Heart right ventricle (tissue), 16 donors: ENCODE measurements at regions not wholly inside any gene's neighbourhood (a gene's known extent, or its start where the extent isn't known, plus 50 kb on each side); places are given as distances from the start of the nearest gene placed in this dataset.

Source experiments
- ATAC-seq, 8 donors: fragments of 200-7000 bp; cut with Tn5 transposase; one replicate each; pipeline ENCODE4 v1.9.1; 2020; ENCODE audit warnings: mild to moderate bottlenecking in 8 of 8, moderate library complexity in 8 of 8, moderate number of reproducible peaks in 1 of 8
- DNase-seq, 2 donors: peaks; one replicate each; pipeline ENCODE4 v3.0.0-alpha.2; 2020
- H3K27ac ChIP-seq, 10 donors: fragments of 200-600 bp; sonication (generic) in 2 of 10; one replicate each; pipeline versions ENCODE4 v1.5.0 to v1.8.0; 2020 to 2022; ENCODE audit warnings: mild to moderate bottlenecking in 3 of 10
- H3K27me3 ChIP-seq, 7 donors: fragments of 200-600 bp; one replicate each; pipeline ENCODE4 v1.8.0; 2021 to 2022; ENCODE audit warnings: mild to moderate bottlenecking in 2 of 7
- H3K36me3 ChIP-seq, 9 donors: fragments of 200-600 bp; sonication (generic) in 1 of 9; one replicate each; pipeline versions ENCODE4 v1.5.0 to v1.8.0; 2020 to 2022; ENCODE audit warnings: mild to moderate bottlenecking in 2 of 9
- H3K4me1 ChIP-seq, 9 donors: fragments of 200-600 bp; sonication (generic) in 1 of 9; one replicate each; pipeline versions ENCODE4 v1.5.0 to v1.8.0; 2020 to 2022; ENCODE audit warnings: mild to moderate bottlenecking in 4 of 9
- H3K4me3 ChIP-seq, 10 donors: fragments of 200-600 bp; sonication (generic) in 2 of 10; one replicate each; pipeline versions ENCODE4 v1.5.0 to v1.8.0; 2020 to 2022; ENCODE audit warnings: mild to moderate bottlenecking in 7 of 10, moderate library complexity in 2 of 10
- H3K9me3 ChIP-seq, 11 donors: fragments of 200-600 bp in 10 of 11; sonication (generic) in 2 of 11; one replicate each; pipeline versions ENCODE4 v1.5.0 to v1.8.0; 2013 to 2022; ENCODE audit warnings: mild to moderate bottlenecking in 2 of 11, control low read depth in 1 of 11, moderate library complexity in 1 of 11
- CTCF ChIP-seq, 9 donors: fragments of 200-600 bp; sonication (generic) in 2 of 9; IDR thresholded peaks; one replicate each; pipeline versions ENCODE4 v1.5.0 to v1.8.0; 2021 to 2022; ENCODE audit warnings: antibody characterized with exemption in 9 of 9, mild to moderate bottlenecking in 5 of 9, moderate library complexity in 1 of 9
- WGBS, 2 donors: extraction: QIAGEN DNeasy Blood & Tissue Kit; methylation state at CpG; one replicate each; pipeline ENCODE4 v1.1.7; 2013; ENCODE audit warnings: inconsistent platforms in 1 of 2; 5-methylcytosine and 5-hydroxymethylcytosine counted together
- intact Hi-C, 10 donors: fragments of 100-400 bp; cut with DNase I; formaldehyde crosslinking; loops; one replicate each; pipeline versions ENCODE4 v1.11.1 to v1.14.2; 2022
- donor health status: Arrhythmogenic right ventricular cardiomyopathy.
- donor health status: ischemic (EF 13 %, LVEDD 7.1; RV severe dilation, severe dysfunction).
- donor health status: healthy with polysubstance abuse.
- donor health status: DM: no; HTN: yes; CAD: no.
- donor health status: DM: no; HTN: no; CAD: no.
- donor health status: ischemic (EF 25% LVEDD 6.9; RV normal size, moderate dysfunction).
- donor health status: ischemic (EF 25% LVEDD 5.7; RV mildly dilated, moderate dysfunction).
- donor health status: healthy.
- donor health status: DM: yes; HTN: yes; CAD: no.
- donor health status: Ischemic cardiomyopathy.
- donor health status: ischemic (EF 35%, LVEDD 5.7; RV mildly dilated, moderate dysfunction).
- donor health status: nonischemic (EF 11% LVEDD 7.7; RV severe dilation, severe dysfunction).
- donor health status: DM: yes; HTN: yes; CAD: no.
- donor health status: PGD.
- donor health status: ischemic (EF 29% LVEDD 5.4; RV normal size, mild dysfunction).
- donor health status: nonischemic (EF 23%, LVEDD 6.1; RV moderate dilation, normal function).

DNA sequence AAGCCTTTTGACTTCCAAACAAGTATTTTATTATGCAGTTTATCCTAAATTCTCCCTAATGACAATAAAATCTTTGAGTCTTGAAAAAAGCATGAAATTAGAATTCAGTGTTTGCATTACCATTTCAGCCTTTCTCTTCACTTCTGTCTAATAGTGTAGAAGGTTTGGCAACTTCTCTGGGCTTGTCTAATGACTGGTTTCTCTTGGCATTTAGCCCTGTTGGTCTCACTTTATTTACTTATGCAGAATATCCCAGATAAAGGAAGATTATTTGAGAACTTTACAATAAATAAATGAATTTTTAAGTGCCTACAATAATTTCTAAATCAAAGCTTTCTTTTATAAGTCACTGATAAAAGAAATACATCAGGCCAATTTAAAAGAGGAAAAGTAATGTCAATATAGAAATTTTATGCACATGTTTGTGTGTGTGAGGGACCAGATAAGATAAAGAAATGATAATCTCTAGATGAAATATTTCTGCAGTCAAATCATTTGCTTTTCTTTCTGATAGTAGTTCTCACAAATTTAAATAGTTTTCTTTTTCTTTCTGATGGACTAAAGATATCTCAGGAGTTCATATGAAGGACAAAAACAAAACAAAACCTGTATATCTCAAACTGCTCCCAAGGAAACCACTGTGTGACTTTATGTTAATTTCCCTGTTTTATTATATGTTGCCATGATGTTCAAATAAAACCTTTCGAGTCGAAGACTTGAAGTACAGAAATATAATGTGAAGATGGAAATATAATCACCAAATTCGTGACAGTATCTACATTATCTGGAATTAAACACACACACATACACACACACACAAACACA, 533.1 kb upstream of the CBLB start:
- WGBS, 2 donors: 70 to 71% methylated on average over 3 of the region's 3 CpGs
- Histone ChIP-seq H3K27ac (no peak overlapping the region), H3K4me1 (no peaks in the 10 kb centered on the region), H3K9me3 (no peaks in the 10 kb centered on the region), H3K36me3 (no peaks in the 10 kb centered on the region), H3K4me3 (no peak overlapping the region), H3K27me3 (no peaks in the 10 kb centered on the region)
- no peak for TF ChIP-seq CTCF (IDR thresholded peaks at IDR 0.05)
- ATAC-seq: no peak
- intact Hi-C loops: no loop called here
- DNase-seq: no peak

DNA sequence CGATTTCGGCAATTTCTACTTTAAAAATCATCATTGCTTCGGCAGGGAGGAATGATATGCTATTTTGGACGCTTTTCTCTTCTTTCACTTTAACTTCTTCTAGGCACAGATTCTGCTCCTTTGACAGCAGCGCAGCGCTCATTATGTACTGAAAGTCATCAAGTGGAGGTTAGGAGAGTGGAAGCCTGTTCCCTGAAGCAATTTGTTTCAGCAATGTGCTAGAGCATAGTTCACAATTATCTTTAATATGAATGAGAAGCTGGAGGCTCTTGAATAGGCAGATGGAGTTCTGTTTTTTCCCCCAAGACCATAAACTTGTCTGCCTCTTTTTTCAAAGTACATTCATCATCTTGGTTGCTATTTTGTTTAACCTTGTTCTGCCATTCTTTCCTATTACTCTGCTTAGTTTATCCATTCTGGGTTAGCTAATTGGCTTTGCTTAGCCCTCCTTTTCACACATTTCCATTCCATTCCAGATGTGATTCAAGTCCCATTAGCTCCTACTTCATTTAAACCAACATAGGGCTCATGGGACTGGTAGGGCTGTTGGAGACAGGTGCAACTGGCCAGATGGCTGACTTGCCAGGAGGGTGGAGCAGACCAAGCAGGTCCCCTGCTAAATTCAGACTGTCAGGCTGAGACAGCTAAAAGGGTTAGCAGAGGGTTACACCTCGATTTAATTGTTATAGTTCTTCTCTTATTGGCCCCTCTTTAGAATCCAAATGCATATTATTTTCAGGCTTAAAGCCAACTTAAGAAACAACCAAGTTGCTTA, 534.7 kb upstream of the CBLB start:
- WGBS, 2 donors: 95 to 97% methylated on average over 7 of the region's 7 CpGs
- no peak for ATAC-seq
- no peak for DNase-seq
- TF ChIP-seq CTCF (IDR thresholded peaks at IDR 0.05): no peak
- intact Hi-C loops: no loop called here
- H3K9me3 ChIP-seq: no peaks in the 10 kb centered on the region
- H3K27ac ChIP-seq: no peak overlapping the region
- no peaks in the 10 kb centered on the region for H3K4me1 ChIP-seq
- no peaks in the 10 kb centered on the region for H3K36me3 ChIP-seq
- H3K4me3 ChIP-seq: no peak overlapping the region
- H3K27me3 ChIP-seq: no peaks in the 10 kb centered on the region

DNA sequence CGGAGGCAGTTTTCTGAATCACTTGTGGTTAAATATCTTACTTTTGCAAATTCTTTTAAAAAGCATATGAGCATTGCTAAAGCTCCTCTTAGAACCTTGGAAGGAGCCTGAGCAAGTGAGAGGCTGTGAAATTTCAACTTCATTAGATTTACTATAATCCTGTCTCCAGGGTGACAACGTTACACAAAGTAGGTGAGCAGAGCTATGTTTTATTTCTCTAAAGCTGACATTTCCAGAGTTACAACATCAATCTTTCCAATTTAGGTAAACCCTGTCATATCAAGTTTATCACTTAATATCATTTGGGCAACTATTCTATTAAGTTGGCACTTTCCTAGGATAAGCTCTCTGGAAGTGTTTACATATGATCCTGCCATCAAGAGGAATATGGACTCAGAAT, 544.9 kb upstream of the CBLB start:
- 96 to 97% methylated on average over 2 of the region's 2 CpGs for WGBS, 2 donors
- ATAC-seq: no peak
- H3K4me3 ChIP-seq: no peak overlapping the region
- H3K27me3 ChIP-seq: no peaks in the 10 kb centered on the region
- intact Hi-C loops: no loop called here
- H3K36me3 ChIP-seq: no peaks in the 10 kb centered on the region
- no peaks in the 10 kb centered on the region for H3K4me1 ChIP-seq
- DNase-seq: no peak
- H3K9me3 ChIP-seq: peaks cover 0 to 12% (median 0%) of the 10 kb centered on the region in 11 donors
- no peak for TF ChIP-seq CTCF (IDR thresholded peaks at IDR 0.05)
- H3K27ac ChIP-seq: no peak overlapping the region

- 44 to 47% methylated on average over 2 of the region's 2 CpGs for WGBS, 2 donors
- no peaks in the 10 kb centered on the region for H3K27me3 ChIP-seq
- TF ChIP-seq CTCF (IDR thresholded peaks at IDR 0.05): no peak
- peaks cover 0 to 12% (median 0%) of the 10 kb centered on the region in 9 donors for H3K4me1 ChIP-seq
- DNase-seq (no peak), ATAC-seq (no peak)
- H3K36me3 ChIP-seq: no peaks in the 10 kb centered on the region
- no peak overlapping the region for H3K27ac ChIP-seq
- intact Hi-C loops: no loop called here
- no peaks in the 10 kb centered on the region for H3K9me3 ChIP-seq
- no peak overlapping the region for H3K4me3 ChIP-seq
These were observed 551.8 kb upstream of the CBLB start for GRCh38 chr3:106420628-106421027.
